OCI-LY3 (cell line): ENCODE measurements at regions not wholly inside any gene's neighbourhood (a gene's known extent, or its start where the extent isn't known, plus 50 kb on each side); places are given as distances from the start of the nearest gene placed in this dataset.

ENCODE experiments used
- H2AFZ ChIP-seq: fragments of 200-600, 300-600 bp; shearing (Covaris generic); 2 replicates; pipeline ENCODE4 v1.6.0; 2014; ENCODE audit warnings: antibody characterized with exemption, low read depth, low read length
- H3K27ac ChIP-seq: fragments of 200-600, 300-600 bp; sonication (generic); 2 replicates; pipeline ENCODE4 v1.5.1; 2014; ENCODE audit warnings: mild to moderate bottlenecking, low read length, moderate library complexity, mixed read lengths
- H3K27me3 ChIP-seq: fragments of 200-600, 300-600 bp; sonication (generic); 2 replicates; pipeline ENCODE4 v1.6.1; 2014; ENCODE audit warnings: low read depth, low read length, mixed read lengths
- H3K36me3 ChIP-seq: fragments of 200-600, 300-600 bp; sonication (generic); replicated peaks from 2 replicates; pipeline ENCODE3; 2014; ENCODE audit warnings: low read depth, low read length, mixed read lengths
- H3K4me1 ChIP-seq: fragments of 300-600, 200-600 bp; sonication (generic); 2 replicates; pipeline ENCODE4 v1.6.1; 2014; ENCODE audit warnings: low read length, mixed read lengths
- H3K4me2 ChIP-seq: fragments of 200-600, 300-600 bp; sonication (generic); 2 replicates; pipeline ENCODE4 v1.6.1; 2014; ENCODE audit warnings: low read length, mixed read lengths
- H3K4me3 ChIP-seq: fragments of 300-600, 200-600 bp; sonication (generic); 2 replicates; pipeline ENCODE4 v1.5.1; 2014; ENCODE audit warnings: antibody characterized with exemption, mild to moderate bottlenecking, low read length, moderate library complexity
- H3K79me2 ChIP-seq: fragments of 300-600, 200-600 bp; shearing (Covaris generic); 2 replicates; pipeline ENCODE4 v1.6.1; 2014; ENCODE audit warnings: mild to moderate bottlenecking, low read length, mixed read lengths
- H3K9ac ChIP-seq: fragments of 300-600, 200-600 bp; shearing (Covaris generic); 2 replicates; pipeline ENCODE4 v1.6.0; 2014; ENCODE audit warnings: mild to moderate bottlenecking, low read length, moderate library complexity
- H3K9me3 ChIP-seq: fragments of 200-600, 300-600 bp; shearing (Covaris generic); 2 replicates; pipeline ENCODE4 v1.6.1; 2014; ENCODE audit warnings: low read length, mixed read lengths; ENCODE audit not compliant: insufficient read depth
- H4K20me1 ChIP-seq: fragments of 200-600, 300-600 bp; sonication (generic); 2 replicates; pipeline ENCODE4 v1.6.1; 2016; ENCODE audit warnings: low read length, mixed read lengths; ENCODE audit not compliant: insufficient read depth
- EZH2phosphoT487 ChIP-seq: fragments of 200-600 bp; shearing (Covaris generic); IDR thresholded peaks from 2 replicates; pipeline ENCODE4 v1.6.1; 2018; ENCODE audit warnings: antibody characterized with exemption, mixed run types, low read depth
- TF ChIP-seq, protein P1 (sequence below): fragments of 200-600, 300-600 bp; sonication (generic); IDR thresholded peaks from 2 replicates; pipeline ENCODE4 v1.5.1; 2014; ENCODE audit warnings: antibody characterized with exemption, low read length, low read depth

DNA sequence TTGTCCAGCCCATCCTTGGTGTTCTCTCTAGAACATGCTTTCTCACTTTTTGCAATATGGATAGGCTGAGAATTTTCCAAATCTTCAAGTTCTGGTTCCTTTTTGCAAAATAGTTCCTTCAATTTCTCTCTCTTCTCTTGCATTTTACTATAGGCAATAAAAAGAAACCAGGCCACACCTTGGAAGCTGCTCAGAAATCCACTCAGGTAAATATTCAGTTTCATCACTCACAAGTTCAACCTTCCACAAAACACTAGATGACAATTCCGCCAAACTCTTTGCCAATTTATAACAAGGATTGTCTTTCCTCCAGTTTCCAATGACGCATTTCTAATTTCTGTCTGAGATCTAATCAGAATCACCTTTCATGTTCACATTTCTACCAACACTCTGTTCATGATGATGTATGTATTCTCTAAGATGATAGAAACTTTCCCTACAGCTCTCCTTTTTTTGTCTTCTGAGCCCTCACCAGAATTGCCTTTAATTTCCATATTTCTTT lies 204.2 kb upstream of the PIK3R1 start:
- H4K20me1 ChIP-seq, result no peaks in the 10 kb centered on the region
- no peaks in the 10 kb centered on the region for H3K9me3 ChIP-seq
- no peak for TF ChIP-seq EZH2phosphoT487
- TF ChIP-seq, protein P1, sequence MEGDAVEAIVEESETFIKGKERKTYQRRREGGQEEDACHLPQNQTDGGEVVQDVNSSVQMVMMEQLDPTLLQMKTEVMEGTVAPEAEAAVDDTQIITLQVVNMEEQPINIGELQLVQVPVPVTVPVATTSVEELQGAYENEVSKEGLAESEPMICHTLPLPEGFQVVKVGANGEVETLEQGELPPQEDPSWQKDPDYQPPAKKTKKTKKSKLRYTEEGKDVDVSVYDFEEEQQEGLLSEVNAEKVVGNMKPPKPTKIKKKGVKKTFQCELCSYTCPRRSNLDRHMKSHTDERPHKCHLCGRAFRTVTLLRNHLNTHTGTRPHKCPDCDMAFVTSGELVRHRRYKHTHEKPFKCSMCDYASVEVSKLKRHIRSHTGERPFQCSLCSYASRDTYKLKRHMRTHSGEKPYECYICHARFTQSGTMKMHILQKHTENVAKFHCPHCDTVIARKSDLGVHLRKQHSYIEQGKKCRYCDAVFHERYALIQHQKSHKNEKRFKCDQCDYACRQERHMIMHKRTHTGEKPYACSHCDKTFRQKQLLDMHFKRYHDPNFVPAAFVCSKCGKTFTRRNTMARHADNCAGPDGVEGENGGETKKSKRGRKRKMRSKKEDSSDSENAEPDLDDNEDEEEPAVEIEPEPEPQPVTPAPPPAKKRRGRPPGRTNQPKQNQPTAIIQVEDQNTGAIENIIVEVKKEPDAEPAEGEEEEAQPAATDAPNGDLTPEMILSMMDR, result no peak

DNA sequence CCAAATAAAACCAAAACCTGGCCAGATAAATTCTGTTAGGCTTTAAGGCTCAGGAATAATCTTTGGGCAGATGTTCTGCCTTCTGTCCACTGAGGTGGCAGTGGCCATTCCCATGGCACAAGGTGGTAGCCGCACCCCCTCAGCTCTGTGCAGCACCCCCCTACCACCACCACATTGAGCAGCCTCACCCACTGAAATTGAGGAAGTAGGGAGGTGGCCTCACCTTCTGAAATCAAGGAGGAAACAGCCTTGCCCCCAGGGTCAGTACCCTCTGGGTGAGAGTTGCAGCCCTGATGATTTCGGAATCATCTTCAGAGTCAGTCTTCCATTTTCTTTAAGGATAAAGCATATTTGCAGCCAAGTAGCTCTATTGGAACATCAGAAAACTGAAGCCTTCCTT lies 204.8 kb upstream of the PIK3R1 start:
- no peak overlapping the region for H3K9ac ChIP-seq
- no peaks in the 10 kb centered on the region for H4K20me1 ChIP-seq
- no peaks in the 10 kb centered on the region for H3K4me1 ChIP-seq
- H3K9me3 ChIP-seq, result no peaks in the 10 kb centered on the region
- H3K27ac ChIP-seq, result no peak overlapping the region
- no peak overlapping the region for H3K4me2 ChIP-seq
- no peaks in the 10 kb centered on the region for H3K79me2 ChIP-seq
- no peak overlapping the region for H2AFZ ChIP-seq
- no peaks in the 10 kb centered on the region for H3K36me3 ChIP-seq
- H3K27me3 ChIP-seq, result no peaks in the 10 kb centered on the region
- TF ChIP-seq, protein P1, result no peak
- TF ChIP-seq EZH2phosphoT487, result no peak
- H3K4me3 ChIP-seq, result no peak overlapping the region

More for the DNA sequence above, 204.2 kb upstream of the PIK3R1 start:
- Histone ChIP-seq H2AFZ (no peak overlapping the region), H3K4me1 (no peaks in the 10 kb centered on the region), H3K4me3 (no peak overlapping the region), H3K27me3 (no peaks in the 10 kb centered on the region), H3K4me2 (no peak overlapping the region), H3K36me3 (no peaks in the 10 kb centered on the region), H3K79me2 (no peaks in the 10 kb centered on the region), H3K9ac (no peak overlapping the region), H3K27ac (no peak overlapping the region)

DNA sequence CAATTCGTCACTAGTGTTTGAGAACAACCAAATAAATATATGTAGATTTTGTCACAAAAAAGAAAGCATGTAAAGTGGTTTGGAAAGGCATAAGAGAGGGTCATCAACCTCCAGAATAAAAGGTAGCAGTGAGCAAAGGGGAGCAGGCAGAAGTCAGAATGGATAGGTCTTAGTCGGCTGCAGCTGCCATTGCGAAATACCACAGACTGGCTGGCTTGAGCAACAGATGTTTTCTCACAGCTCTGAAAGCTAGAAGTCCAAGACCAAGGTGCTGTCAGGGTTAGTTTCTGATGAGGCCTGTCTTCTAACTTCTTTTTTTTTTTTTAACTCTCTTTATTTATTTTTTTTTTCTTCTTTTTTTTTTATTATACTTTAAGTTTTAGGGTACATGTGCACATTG lies 208.1 kb upstream of the PIK3R1 start:
- TF ChIP-seq, protein P1, result no peak
- no peak for TF ChIP-seq EZH2phosphoT487
- Histone ChIP-seq H3K4me2 (no peak overlapping the region), H3K4me1 (no peaks in the 10 kb centered on the region), H3K36me3 (no peaks in the 10 kb centered on the region), H3K79me2 (no peaks in the 10 kb centered on the region), H3K9ac (no peak overlapping the region), H4K20me1 (no peaks in the 10 kb centered on the region), H3K27ac (no peak overlapping the region), H3K9me3 (no peaks in the 10 kb centered on the region), H3K27me3 (no peaks in the 10 kb centered on the region), H2AFZ (no peak overlapping the region), H3K4me3 (no peak overlapping the region)

DNA sequence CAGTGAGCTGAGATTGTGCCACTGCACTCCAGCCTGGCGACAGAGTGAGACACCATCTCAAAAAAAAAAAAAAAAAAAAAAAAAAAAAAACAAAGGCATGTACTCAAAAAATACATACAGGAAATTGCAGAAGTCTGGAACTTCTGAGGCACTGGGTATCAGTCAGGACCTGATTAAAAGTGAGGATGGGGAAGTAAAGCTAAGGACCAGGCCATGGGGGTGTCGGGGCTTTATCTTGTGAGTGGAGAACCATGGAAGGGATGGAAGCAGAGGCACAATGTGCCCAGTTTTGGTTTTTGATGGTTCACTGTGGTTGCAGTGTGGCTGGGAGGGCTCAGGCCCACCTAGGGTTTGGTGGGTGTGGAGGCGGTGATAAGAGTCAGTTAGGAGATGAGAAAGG lies 212.7 kb upstream of the PIK3R1 start:
- no peaks in the 10 kb centered on the region for H4K20me1 ChIP-seq
- H3K9me3 ChIP-seq, result no peaks in the 10 kb centered on the region
- H3K27ac ChIP-seq, result no peak overlapping the region
- no peak overlapping the region for H2AFZ ChIP-seq
- H3K79me2 ChIP-seq, result no peaks in the 10 kb centered on the region
- no peak overlapping the region for H3K4me2 ChIP-seq
- no peaks in the 10 kb centered on the region for H3K27me3 ChIP-seq
- H3K9ac ChIP-seq, result no peak overlapping the region
- no peaks in the 10 kb centered on the region for H3K36me3 ChIP-seq
- TF ChIP-seq, protein P1, result no peak
- no peak for TF ChIP-seq EZH2phosphoT487
- no peaks in the 10 kb centered on the region for H3K4me1 ChIP-seq
- H3K4me3 ChIP-seq, result no peak overlapping the region
